ENCODE measurements at regions not wholly inside any gene's neighbourhood (a gene's known extent, or its start where the extent isn't known, plus 50 kb on each side); places are given as distances from the start of the nearest gene placed in this dataset.

DNA sequence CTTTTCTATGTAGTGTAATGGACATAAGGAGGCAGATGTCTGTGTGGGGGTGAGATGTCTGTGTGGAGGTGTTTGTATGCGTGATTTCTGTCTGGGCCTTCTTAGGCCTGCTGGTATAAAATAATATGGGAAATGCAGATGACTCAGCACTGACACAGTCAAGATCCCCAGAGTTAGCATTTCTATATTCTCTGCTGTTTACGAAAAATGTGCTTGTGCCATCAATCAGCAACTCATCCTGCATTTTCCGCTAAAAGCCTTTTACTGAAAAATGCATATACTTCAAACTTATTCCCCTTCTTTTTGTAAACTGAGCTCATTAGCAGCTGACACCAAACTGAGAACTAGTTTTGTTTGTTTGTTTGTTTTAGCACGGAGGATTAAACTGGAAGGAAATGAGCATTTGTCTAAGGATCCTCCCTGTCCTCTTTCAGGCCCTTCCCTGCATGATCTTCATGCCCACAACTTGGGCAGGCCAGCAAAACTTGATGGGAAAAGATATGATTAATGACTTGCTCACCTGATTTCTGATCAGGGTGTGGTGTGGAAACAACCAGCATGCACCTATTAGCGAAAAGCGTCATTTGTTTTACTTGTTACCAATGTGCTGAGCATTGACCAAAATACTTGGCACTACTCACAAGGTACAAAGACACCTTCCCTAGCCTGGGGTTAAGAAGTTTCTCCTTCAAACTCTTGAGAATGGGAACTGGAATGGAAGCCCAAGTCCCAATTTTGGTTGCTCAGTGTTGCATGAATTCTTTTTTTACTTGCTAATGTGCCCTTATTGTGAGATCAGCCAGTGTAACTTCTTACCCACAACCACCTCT is 77.4 kb downstream of the NDUFS5 start:
- TF ChIP-seq, protein P1, sequence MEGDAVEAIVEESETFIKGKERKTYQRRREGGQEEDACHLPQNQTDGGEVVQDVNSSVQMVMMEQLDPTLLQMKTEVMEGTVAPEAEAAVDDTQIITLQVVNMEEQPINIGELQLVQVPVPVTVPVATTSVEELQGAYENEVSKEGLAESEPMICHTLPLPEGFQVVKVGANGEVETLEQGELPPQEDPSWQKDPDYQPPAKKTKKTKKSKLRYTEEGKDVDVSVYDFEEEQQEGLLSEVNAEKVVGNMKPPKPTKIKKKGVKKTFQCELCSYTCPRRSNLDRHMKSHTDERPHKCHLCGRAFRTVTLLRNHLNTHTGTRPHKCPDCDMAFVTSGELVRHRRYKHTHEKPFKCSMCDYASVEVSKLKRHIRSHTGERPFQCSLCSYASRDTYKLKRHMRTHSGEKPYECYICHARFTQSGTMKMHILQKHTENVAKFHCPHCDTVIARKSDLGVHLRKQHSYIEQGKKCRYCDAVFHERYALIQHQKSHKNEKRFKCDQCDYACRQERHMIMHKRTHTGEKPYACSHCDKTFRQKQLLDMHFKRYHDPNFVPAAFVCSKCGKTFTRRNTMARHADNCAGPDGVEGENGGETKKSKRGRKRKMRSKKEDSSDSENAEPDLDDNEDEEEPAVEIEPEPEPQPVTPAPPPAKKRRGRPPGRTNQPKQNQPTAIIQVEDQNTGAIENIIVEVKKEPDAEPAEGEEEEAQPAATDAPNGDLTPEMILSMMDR (IDR thresholded peaks at IDR 0.05) = no peak
- no peak for TF ChIP-seq EZH2 (IDR thresholded peaks at IDR 0.05; ENCODE audit: borderline replicate concordance, insufficient read depth, low read depth, low read length, poor library complexity, severe bottlenecking)

Data from B cell (primary cell).